NCI-H1694 treated with DMSO at 0.1 percent for 48 hours (cell line): ENCODE measurements at regions not wholly inside any gene's neighbourhood (a gene's known extent, or its start where the extent isn't known, plus 50 kb on each side); places are given as distances from the start of the nearest gene placed in this dataset.
"Not testable (repeated sequence)": the region's sequence is repeated elsewhere in the genome, so short reads cannot be mapped to it uniquely, and the experiment has no call there.

ENCODE experiments used
- DNase-seq: peaks from one replicate; lab custom pipeline; 2025; lab: John Stamatoyannopoulos, UW

DNA sequence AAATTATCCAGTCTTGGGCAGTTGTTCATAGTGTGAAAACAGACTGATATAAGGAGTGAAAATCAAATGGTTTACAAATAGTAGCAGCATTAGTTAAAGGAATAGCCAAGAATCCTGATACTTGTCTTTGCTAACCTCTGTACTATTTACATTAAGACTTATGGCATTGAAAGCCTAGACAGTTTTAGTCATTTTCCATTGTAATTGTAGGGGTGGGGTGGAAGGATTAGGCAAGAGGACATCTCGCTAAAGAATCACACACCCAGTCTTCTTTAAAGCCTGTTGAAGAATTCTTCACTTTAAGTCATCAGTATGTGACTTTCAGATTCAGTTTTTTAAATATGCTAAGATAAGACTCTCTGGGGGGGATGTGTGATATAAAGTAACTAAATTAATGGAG is 207.5 kb upstream of the PHACTR1 start:
- DNase-seq = no peak

DNA sequence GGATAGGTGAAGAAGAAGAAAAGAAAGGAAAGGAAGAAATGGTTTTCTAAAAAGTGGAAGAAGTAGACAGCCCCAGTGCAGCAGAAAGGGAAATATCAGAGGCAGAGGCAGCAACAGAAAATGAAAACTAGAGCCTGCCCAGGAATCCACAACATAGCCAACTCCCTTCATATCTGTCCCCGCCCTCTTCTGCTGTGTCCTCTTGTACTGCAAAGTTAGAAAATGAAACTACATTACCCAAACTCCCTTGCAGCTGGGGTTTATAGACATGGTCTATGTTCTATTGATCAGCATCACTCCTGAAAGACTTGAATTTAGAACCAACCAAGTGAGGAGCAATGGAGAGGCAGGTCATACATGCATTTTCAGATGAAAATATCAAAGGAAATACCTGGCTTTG is 200.5 kb upstream of the PHACTR1 start:
- no peak for DNase-seq

DNA sequence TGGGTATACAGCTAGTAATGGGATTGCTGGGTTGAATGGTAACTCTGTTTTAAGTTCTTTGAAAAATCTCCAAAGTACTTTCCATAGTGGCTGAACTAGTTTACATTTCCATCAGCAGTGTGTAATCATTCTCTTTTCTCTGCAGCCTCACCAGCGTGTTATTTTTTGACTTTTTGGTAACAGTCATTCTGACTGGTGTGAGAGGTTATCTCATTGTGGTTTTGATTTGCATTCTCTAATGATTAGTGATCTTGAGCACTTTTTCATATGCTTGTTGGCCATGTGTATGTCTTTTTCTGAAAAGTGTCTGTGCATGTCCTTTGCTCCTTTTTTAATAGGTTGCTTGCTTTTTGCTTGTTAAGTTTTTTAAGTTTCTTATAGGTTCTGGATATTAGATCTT is 194.2 kb upstream of the PHACTR1 start:
- DNase-seq = no peak

DNA sequence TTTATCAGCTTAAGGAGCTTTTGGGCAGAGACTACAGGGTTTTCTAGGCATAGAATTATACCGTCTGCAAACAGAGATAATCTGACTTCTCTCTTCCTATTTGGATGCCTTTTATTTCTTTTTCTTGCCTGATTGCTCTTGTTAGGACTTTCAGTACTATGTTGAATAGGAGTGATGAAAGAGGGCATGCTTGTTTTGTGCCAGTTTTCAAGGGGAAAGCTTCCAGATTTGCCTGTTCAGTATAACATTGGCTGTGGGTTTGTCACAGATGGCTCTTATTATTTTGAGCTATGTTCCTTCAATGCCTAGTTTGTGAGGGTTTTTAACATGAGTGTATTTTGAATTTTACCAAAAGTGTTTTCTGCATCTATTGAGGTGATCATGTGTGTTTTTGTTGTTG is 192.8 kb upstream of the PHACTR1 start:
- no peak for DNase-seq

DNA sequence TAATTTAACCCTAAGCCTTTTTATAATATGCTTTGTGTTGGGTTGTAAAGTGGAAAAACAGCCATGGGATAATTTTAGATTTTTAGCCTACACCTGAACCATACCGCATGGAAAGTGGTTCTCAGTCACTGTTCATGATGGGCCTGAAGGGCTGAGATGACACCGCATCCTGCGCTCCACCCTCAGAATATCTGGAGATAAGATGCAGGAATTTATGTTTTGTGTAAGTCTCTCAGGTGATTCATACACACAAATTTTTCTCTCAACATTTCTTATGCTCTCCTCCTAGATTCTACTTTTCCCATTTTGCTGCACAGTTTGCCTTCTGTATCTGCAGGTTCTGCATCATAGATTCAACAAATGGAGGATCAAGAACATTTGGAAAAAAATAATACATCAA is 191.3 kb upstream of the PHACTR1 start:
- DNase-seq = no peak

DNA sequence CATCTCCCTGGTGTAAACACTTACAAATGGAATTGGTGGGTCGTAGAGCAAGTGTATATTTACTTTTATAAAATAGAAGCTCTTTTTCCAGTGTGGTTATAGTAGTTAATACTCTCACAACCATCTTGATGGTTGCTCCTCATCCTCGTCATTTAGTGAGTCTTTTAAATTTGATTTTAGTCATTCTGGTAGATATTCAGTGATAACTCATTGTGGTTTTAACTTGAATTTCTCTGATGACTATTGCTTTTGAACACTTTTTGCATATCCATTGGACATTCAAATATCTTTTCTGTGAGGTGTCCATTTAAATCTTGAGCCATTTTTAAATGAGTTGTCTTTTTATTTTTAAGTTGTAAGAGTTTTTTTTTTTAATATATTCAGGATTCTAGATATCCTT is 189.2 kb upstream of the PHACTR1 start:
- DNase-seq = no peak

DNA sequence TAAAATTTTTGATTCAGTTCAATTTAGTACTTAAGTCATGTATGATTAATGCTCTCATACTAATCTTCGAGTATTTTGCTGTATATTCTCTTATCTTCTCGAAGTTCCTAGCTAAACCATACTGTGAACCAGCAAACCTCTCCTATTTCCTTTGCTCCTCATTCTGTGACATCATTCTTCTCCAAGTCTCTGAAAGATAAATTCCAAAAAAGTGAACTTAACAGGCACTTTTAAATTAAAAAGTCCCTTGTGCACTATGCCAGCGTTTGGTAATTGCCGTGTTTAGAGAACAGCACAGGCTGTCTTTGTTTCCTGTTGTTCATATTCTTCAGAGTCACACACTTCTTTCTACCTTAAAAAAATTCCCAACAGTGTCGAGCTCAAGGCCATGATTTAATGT is 188.4 kb upstream of the PHACTR1 start:
- DNase-seq = no peak

DNA sequence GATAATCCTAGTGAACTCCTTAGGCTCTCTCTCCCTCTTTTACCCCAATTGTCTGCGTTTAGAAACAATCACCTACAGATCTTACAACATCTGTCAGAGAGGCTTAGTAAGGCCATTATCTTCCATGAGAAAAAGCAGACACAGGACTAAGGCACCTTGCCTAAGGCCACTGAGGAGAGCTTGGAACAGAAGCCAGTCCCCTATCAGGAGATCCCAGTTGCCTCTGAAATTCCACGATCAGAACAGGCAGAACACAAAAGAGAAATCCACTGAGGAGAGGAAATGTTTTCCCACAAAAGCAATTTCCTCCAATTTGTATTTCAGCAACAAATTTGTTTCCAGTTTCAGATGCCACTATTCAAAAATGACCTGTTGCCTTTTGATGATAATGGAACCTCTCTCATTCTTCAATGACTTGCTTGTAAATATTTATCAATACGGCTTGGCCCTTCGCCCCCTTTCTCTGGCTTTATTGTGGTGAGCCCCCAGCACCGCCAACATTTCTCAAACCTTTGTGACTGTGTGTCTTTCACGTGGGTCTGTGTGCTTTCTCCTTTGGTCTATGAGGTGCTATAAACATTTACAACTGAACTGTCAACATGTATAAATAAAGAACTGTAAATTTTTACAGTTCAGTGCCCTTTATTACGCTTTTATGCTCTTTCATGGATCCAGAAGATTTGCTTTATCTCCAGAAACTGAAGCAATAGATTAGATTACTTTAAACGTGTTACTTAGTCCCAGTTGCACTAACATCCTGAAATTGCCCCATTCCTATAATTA is 187.8 kb upstream of the PHACTR1 start:
- DNase-seq = no peak

DNA sequence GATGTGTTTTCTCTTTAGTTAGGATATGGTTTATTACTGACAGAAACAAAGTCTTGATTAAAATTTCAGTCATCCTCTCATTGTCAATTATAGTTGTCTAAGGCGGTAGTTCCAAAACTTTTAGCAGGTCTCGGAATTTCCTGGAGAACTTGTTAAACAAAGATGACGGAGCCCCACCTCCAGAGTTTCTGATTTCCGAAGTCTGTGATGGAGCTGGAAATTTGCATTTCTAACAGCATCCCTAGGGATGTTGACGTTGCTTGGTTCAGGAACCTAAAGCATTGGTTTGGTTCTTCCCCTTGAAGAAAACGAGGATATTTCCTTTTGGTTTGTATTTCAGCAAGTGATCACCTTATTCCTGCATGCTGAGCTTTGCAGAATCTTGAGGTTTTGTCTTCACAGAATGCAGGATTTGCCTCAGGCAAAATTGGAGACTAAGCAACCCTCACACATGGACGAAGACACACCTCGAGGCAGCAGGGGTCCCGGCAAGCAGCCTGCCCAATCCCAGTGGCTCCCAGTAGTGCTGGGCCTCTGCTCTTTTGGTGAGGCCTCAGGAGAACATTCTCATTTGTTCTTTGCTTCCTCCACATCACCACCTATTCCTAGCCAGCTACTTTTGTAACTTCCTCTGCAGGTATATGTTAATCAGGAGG is 187.1 kb upstream of the PHACTR1 start:
- DNase-seq = no peak

DNA sequence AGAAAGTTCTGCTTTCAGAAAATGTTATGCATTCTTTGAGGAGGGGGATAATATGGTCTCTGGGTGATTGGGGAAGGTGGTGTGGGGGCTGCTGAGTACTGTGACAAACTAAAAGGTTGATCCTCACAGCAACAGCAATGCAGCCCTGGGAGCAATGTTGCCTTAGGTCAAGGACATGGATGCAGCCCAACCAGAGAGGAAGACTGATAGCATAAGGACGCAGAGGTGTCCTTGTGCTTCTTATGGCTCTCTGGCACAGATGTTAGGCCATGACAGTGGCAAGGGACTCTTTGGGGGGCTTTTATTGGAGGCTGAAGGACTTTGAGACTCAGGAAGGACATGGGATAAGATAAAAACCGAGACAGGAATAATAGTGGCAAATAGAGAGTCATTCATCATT is 186.2 kb upstream of the PHACTR1 start:
- DNase-seq = no peak

DNA sequence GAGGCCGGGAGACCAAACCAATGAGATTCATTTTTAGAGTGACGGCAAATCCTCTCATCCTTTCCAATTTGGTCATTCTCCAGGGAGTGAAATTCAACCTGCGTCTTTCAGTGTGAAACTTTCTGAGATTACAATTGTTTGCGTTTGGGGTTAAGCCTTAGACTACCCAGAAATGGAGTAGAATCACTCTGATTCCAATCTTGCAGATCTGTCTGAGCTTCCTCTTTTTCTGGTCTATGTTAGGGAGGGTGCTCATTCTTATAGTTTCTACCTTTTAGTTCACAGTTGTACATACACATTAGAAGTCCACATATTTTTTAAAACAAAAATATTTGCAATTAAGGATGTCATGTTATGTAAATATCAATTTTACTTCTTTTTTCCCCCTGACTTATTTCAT is 183.0 kb upstream of the PHACTR1 start:
- DNase-seq = no peak

DNA sequence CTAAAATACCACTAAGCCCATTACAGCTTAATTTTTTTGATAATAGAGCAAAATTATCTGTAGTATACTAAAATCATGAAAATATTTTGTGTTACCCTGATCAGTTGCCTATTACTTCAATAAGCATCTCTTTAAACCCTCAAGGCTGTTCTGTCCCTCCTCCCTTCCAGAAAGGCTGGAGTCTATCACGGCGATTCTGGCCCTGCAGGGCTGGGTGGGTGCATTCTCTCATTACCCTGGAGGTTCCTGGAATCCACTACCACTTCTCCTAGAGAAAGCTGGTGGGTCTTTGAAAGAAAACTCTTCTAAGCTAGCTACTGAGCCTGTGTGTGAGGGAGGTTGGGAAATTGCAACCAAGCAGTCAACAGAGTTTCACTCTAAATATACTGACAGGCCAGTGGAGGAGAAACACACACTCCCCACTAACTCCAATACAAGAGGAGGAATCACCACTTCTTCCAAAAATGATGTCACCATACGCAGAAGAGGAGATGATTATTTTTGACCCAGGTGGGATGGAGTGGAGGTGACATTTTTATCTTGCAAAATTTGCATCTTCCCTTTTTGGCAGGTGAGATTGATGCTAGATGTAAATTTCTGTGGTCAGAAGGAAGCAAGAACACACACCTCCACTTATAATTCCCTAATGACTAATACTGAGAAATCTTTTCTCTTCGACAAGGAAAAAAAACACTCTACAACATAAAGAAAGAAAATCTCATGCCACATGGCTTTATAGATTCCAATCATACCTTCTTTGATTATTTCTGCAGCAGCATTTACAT is 182.3 kb upstream of the PHACTR1 start:
- DNase-seq = no peak

DNA sequence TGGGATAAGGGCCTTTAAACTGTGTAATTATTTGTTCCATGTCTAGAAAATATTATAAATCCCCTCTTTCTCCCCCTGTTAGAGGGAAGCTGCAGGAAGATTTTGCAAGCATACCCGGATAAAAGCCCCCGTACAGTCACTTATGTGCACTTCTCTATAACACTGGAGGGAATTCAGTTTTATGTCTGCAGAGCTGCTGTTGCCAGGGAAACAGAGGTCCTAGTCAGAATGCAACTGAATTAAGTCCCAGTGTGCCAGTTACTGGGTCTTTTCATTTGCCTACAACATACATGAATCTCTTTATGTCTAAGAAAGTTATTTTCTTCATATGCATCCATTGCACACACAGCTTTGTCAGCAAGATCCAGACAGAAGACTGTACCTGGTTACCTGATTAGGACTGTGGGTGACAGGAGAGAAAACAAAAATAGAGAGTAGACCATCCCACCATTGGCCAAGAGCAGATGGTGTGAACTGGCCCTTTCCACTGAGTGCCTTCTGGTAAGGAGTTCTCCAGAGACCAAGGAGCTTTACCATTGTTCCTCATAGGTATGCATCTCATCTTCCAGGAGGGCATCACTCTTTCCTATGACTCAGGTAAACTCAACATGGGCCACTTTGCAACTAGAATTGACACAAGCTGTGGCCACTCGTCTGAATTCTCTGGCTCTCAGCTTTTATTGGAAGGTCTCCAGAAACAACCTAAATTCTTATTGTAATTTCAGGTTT is 180.8 kb upstream of the PHACTR1 start:
- DNase-seq = no peak

DNA sequence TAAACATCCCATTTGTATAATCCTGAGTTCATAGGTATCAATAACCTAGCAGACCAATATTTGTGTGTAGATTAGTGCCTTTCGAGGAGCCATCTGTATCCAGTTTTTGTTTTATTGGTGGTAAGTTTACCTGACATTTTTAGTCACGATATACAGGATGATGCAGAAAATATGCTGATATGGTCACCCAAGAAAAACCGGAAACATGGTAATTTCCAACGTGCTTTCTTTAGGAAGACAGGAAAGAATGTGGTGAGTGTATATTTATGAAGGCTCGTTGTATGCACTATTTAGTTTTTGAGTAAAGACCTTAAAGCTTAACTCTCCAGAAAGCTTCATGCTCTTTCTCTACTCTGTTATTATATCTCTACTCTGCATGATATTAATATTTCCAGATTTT is 180.2 kb upstream of the PHACTR1 start:
- DNase-seq = no peak

DNA sequence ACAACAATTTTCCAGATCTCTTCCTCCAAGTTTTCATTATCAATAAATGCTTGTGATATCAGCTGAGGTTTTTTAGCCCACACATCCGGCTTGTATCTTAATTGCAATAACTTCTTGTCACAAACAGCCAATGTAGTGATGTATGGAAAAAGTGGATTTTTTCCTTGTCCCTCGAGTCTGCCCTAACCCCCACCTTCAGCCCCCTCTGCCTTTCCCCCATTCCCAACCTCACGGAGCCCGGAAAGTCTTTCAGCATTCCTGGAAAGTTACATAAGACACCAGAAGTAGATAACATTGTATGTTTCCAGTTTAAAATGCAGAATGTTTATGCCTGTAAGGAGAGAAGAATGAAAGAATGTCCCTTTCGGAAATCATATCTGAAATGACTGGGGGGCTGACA is 179.2 kb upstream of the PHACTR1 start:
- DNase-seq = no peak

DNA sequence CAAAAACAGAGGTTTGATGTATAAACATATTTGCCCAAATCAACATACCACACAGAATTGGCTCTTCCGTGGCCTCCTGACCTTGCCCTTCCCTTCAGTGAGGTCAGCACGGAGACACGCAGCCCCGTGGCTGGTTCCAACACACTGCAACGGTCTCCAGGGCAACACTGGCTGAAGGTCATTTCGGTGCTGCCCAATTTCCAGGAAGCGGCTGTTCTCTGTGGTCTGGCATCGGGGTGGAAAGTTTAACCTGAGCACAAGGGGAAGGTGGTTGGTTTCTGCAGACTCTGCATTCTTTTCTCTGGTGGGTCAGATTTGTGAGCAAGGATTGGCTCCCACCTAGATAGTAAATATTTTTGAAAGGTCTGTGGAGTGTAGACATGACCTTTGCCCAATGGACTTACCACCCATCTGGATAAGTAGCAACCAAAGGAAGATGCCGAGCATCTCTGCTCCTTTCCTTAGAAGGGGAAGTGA is 177.6 kb upstream of the PHACTR1 start:
- DNase-seq = no peak

DNA sequence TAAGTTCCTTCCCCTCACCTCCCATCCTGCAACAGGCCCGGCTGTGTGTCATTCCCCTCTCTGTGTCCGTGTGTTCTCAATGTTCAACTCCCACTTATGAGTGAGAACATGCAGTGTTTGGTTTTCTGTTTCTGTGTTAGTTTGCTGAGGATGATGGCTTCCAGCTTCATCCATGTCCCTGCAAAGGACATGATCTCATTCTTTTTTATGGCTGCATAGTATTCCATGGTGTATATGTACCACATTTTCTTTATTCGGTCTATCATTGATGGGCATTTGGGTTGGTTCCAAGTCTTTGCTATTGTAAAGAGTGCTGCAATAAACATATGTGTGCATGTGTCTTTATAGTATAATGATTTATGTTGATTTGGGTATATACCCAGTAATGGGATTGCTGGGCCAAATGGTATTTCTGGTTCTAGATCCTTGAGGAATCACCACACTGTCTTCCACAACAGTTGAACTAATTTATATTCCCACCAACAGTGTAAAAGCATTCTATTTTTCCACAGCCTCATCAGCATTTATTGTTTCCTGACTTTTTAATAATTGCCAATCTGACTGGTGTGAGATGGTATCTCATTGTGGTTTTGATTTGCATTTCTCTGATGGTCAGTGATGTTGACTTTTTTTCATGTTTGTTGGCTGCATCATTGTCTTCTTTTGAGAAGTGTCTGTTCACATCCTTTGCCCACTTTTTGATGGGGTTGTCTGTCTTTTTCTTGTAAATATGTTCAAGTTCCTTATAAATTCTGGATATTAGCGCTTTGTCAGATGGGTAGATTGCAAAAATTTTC is 174.1 kb upstream of the PHACTR1 start:
- DNase-seq = not testable (repeated sequence)

DNA sequence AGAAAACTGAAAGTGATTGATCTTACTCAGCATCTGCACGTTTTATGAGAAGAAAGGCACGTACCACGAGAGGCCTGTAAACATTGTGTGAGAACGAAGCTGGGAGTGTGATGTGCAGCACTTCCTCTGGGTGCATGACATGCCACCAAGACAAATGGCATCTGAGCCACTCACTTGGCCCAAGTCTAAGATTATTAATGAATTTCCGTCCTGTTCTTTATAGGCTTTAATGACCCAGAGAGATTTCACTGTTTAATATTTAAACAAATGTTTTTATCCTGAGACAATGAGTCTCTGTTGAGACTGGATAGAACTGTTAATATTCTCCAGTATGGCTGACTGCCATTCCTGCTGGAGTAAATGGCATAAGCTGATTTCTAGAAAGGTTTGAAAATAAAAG is 172.6 kb upstream of the PHACTR1 start:
- no peak for DNase-seq

DNA sequence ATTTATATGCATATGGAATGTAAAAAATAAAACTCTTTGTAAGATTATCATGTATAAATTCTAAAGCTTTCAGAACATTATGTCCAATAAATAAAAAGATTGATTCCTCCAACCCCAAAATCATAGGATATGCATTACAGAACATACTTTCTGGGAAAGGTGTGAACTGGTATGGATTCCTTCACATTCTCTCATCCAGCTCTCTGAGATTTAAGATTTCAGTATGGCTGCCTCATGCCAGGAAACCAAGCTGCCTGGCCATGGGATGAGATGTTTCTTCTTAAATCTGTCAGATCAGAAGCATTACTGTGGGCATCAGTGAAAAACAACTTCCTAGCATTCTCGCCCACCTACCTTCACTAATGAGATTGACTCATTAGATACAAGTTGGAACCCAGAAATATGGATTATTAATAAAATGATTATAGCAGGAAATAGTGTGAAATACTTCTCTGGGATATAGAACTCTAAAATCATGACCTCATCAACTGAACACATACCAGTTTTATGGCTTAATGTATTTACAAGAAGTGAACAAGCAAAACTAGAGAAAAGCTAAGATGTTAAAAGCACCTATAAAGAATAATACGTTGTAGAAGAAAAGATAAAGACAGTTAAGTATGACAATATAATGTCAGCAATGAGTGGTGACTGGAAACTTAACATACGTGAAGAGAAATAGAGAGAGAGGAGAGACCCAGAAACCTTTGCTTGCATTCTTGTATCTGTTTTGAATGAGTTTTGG is 171.6 kb upstream of the PHACTR1 start:
- DNase-seq = no peak

DNA sequence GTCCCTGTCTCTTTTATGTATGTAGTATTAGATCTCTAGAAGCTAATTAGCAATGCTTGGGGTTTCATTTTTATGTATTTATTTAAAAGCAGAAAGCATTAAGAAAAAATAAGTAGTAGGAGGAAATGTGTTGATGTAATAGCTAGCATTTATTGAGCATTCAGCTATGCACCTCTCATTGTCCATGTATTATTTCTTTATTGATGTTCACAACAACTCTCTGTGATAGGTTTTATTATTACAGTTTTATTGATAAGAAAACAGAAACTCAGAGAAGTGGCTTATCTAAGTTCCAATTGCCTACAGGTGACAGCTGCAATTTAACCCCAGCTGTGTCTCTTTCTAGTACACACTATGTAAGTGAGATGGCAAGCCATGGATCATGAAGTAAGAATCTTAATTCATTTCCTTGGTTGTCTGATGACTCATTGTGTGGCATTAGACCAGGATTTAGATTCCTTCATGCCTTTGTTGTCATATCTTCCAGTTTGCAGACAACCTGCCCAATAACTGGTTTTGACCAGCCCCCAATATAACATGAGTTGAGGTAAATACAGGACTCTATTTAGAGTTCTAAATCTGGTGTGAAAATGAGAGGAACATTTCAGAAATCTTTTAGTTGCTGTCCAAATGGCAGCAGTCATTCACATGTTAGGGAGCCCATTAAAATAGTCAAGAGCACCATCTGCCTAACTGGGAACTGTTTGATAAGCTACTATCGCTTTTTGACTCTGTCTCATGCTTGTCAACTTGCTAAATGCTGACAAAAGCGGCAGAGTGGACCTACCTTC is 170.8 kb upstream of the PHACTR1 start:
- DNase-seq = no peak
